Ascending aorta (tissue), 2 donors: ENCODE measurements at regions not wholly inside any gene's neighbourhood (a gene's known extent, or its start where the extent isn't known, plus 50 kb on each side); places are given as distances from the start of the nearest gene placed in this dataset.

Source experiments
- DNase-seq, 2 donors: peaks; one replicate each; pipeline ENCODE4 v3.0.0-alpha.2; 2019; ENCODE audit warnings: low spot score in 2 of 2
- H3K27ac ChIP-seq, 2 donors: fragments of 200-600 bp; sonication (generic); one replicate each; pipeline ENCODE4 v1.5.1; 2016 to 2017; ENCODE audit warnings: mild to moderate bottlenecking in 1 of 2
- H3K27me3 ChIP-seq: fragments of 200-600 bp; sonication (generic); one replicate; pipeline ENCODE4 v1.5.1; 2017
- H3K36me3 ChIP-seq, 2 donors: fragments of 200-600 bp; sonication (generic); one replicate each; pipeline ENCODE4 v1.5.1; 2016
- H3K4me1 ChIP-seq, 2 donors: fragments of 200-600 bp; sonication (generic); one replicate each; pipeline ENCODE4 v1.5.1; 2016 to 2017; ENCODE audit warnings: mild to moderate bottlenecking in 1 of 2
- H3K4me3 ChIP-seq, 2 donors: fragments of 200-600 bp; sonication (generic); one replicate each; pipeline ENCODE4 v1.5.1; 2016 to 2017; ENCODE audit warnings: mild to moderate bottlenecking in 1 of 2
- H3K9me3 ChIP-seq, 2 donors: fragments of 200-600 bp; sonication (generic); one replicate each; pipeline ENCODE4 v1.5.1; 2016
- CTCF ChIP-seq, 3 experiments: fragments of 200-600 bp in 2 of 3; fragments of 450-650 bp in 1 of 3; sonication (generic) in 2 of 3; IDR thresholded peaks; one replicate each; pipeline ENCODE4 v1.5.1; 2016 to 2019; ENCODE audit warnings: antibody characterized with exemption in 3 of 3, mild to moderate bottlenecking in 1 of 3, moderate library complexity in 1 of 3
- intact Hi-C: fragments of 100-400 bp; cut with DNase I; formaldehyde crosslinking; loops from one replicate; pipeline ENCODE4 v1.15.1; 2023

GRCh38 chr16:5854027-5854426, 756.4 kb upstream of the EEF2KMT start:
- H3K36me3 ChIP-seq, result no peaks in the 10 kb centered on the region
- DNase-seq, result no peak
- no peaks in the 10 kb centered on the region for H3K27me3 ChIP-seq
- no peak for TF ChIP-seq CTCF (IDR thresholded peaks at IDR 0.05)
- H3K4me1 ChIP-seq, result no peaks in the 10 kb centered on the region
- no peak overlapping the region for H3K27ac ChIP-seq
- no peaks in the 10 kb centered on the region for H3K9me3 ChIP-seq
- H3K4me3 ChIP-seq, result no peak overlapping the region
- intact Hi-C loops, result no loop called here

- DNase-seq, result no peak
- no peak for TF ChIP-seq CTCF (IDR thresholded peaks at IDR 0.05)
- no peaks in the 10 kb centered on the region for H3K27me3 ChIP-seq
- no peaks in the 10 kb centered on the region for H3K9me3 ChIP-seq
- no peaks in the 10 kb centered on the region for H3K36me3 ChIP-seq
- no peak overlapping the region for H3K4me3 ChIP-seq
- intact Hi-C loops, result no loop called here
- no peak overlapping the region for H3K27ac ChIP-seq
- H3K4me1 ChIP-seq, result no peaks in the 10 kb centered on the region
Observed at GRCh38 chr16:5852151-5852550, 754.6 kb upstream of the EEF2KMT start.

GRCh38 chr16:5851393-5851982, 753.9 kb upstream of the EEF2KMT start:
- DNase-seq, result no peak
- Histone ChIP-seq H3K36me3 (no peaks in the 10 kb centered on the region), H3K27ac (no peak overlapping the region), H3K9me3 (no peaks in the 10 kb centered on the region), H3K4me3 (no peak overlapping the region), H3K27me3 (no peaks in the 10 kb centered on the region), H3K4me1 (no peaks in the 10 kb centered on the region)
- intact Hi-C loops, result no loop called here
- no peak for TF ChIP-seq CTCF (IDR thresholded peaks at IDR 0.05)

GRCh38 chr16:5850632-5851392, 753.2 kb upstream of the EEF2KMT start:
- Histone ChIP-seq H3K9me3 (no peaks in the 10 kb centered on the region), H3K4me1 (no peaks in the 10 kb centered on the region), H3K27me3 (no peaks in the 10 kb centered on the region), H3K4me3 (no peak overlapping the region), H3K36me3 (no peaks in the 10 kb centered on the region), H3K27ac (no peak overlapping the region)
- intact Hi-C loops, result no loop called here
- no peak for DNase-seq
- no peak for TF ChIP-seq CTCF (IDR thresholded peaks at IDR 0.05)

GRCh38 chr16:5845046-5845445, 747.5 kb upstream of the EEF2KMT start:
- DNase-seq, result no peak
- intact Hi-C loops, result no loop called here
- Histone ChIP-seq H3K27me3 (no peaks in the 10 kb centered on the region), H3K9me3 (no peaks in the 10 kb centered on the region), H3K4me1 (no peaks in the 10 kb centered on the region), H3K36me3 (no peaks in the 10 kb centered on the region), H3K4me3 (no peak overlapping the region), H3K27ac (no peak overlapping the region)
- no peak for TF ChIP-seq CTCF (IDR thresholded peaks at IDR 0.05)
